ENCODE measurements at regions not wholly inside any gene's neighbourhood (a gene's known extent, or its start where the extent isn't known, plus 50 kb on each side); places are given as distances from the start of the nearest gene placed in this dataset.

- no peaks in the 10 kb centered on the region for H3K9me3 ChIP-seq (replicated peaks; ENCODE audit: insufficient read depth, low read length)
- H3K4me2 ChIP-seq (ENCODE audit: low read depth, low read length), result no peak overlapping the region
- no peak overlapping the region for H3K27ac ChIP-seq (ENCODE audit: low read length)
- H3K4me3 ChIP-seq (ENCODE audit: low read length), result no peak overlapping the region
- no peaks in the 10 kb centered on the region for H4K20me1 ChIP-seq (ENCODE audit: insufficient read depth, low read length)
- no peaks in the 10 kb centered on the region for H3K27me3 ChIP-seq (replicated peaks; ENCODE audit: insufficient read depth, low read length)
- H3K9ac ChIP-seq (ENCODE audit: low read length), result no peak overlapping the region
- no peaks in the 10 kb centered on the region for H3K9me2 ChIP-seq (replicated peaks; ENCODE audit: insufficient read depth, low read length)
- H2AFZ ChIP-seq (ENCODE audit: low read length), result no peak overlapping the region
- H3K4me1 ChIP-seq (ENCODE audit: low read length), result no peaks in the 10 kb centered on the region
- no peaks in the 10 kb centered on the region for H3K79me2 ChIP-seq (ENCODE audit: low read length)
- H3F3A ChIP-seq (ENCODE audit: insufficient read depth, low read length), result no peaks in the 10 kb centered on the region
- no peaks in the 10 kb centered on the region for H3K36me3 ChIP-seq (replicated peaks; ENCODE audit: insufficient read depth, low read length)
- no peak for DNase-seq
- TF ChIP-seq CTCF (IDR thresholded peaks at IDR 0.05; ENCODE audit: low read length) (no peak), EZH2phosphoT487 (IDR thresholded peaks at IDR 0.05; ENCODE audit: low read length) (no peak), EZH2 (optimal IDR thresholded peaks at IDR 0.05; ENCODE audit: low read depth, low read length) (no peak)
These were observed 214.2 kb upstream of the BMPER start for GRCh38 chr7:33691180-33691579.

- H3K4me1 ChIP-seq (ENCODE audit: low read length), result no peaks in the 10 kb centered on the region
- TF ChIP-seq EZH2 (optimal IDR thresholded peaks at IDR 0.05; ENCODE audit: low read depth, low read length), result no peak
- no peak for TF ChIP-seq EZH2phosphoT487 (IDR thresholded peaks at IDR 0.05; ENCODE audit: low read length)
- TF ChIP-seq CTCF (IDR thresholded peaks at IDR 0.05; ENCODE audit: low read length), result no peak
- no peaks in the 10 kb centered on the region for H3K27me3 ChIP-seq (replicated peaks; ENCODE audit: insufficient read depth, low read length)
- no peaks in the 10 kb centered on the region for H3F3A ChIP-seq (ENCODE audit: insufficient read depth, low read length)
- no peaks in the 10 kb centered on the region for H3K9me3 ChIP-seq (replicated peaks; ENCODE audit: insufficient read depth, low read length)
- no peak overlapping the region for H3K27ac ChIP-seq (ENCODE audit: low read length)
- no peaks in the 10 kb centered on the region for H3K79me2 ChIP-seq (ENCODE audit: low read length)
- H3K4me2 ChIP-seq (ENCODE audit: low read depth, low read length), result no peak overlapping the region
- no peaks in the 10 kb centered on the region for H3K9me2 ChIP-seq (replicated peaks; ENCODE audit: insufficient read depth, low read length)
- no peak for DNase-seq
- H3K4me3 ChIP-seq (ENCODE audit: low read length), result no peak overlapping the region
- no peaks in the 10 kb centered on the region for H4K20me1 ChIP-seq (ENCODE audit: insufficient read depth, low read length)
- no peak overlapping the region for H2AFZ ChIP-seq (ENCODE audit: low read length)
- no peaks in the 10 kb centered on the region for H3K36me3 ChIP-seq (replicated peaks; ENCODE audit: insufficient read depth, low read length)
- no peak overlapping the region for H3K9ac ChIP-seq (ENCODE audit: low read length)
These were observed 212.4 kb upstream of the BMPER start for GRCh38 chr7:33692956-33693355.

- H3K79me2 ChIP-seq (ENCODE audit: low read length), result no peaks in the 10 kb centered on the region
- no peak overlapping the region for H2AFZ ChIP-seq (ENCODE audit: low read length)
- no peak for TF ChIP-seq EZH2phosphoT487 (IDR thresholded peaks at IDR 0.05; ENCODE audit: low read length)
- no peak for TF ChIP-seq EZH2 (optimal IDR thresholded peaks at IDR 0.05; ENCODE audit: low read depth, low read length)
- no peak for TF ChIP-seq CTCF (IDR thresholded peaks at IDR 0.05; ENCODE audit: low read length)
- no peak for DNase-seq
- no peak overlapping the region for H3K4me2 ChIP-seq (ENCODE audit: low read depth, low read length)
- H3K36me3 ChIP-seq (replicated peaks; ENCODE audit: insufficient read depth, low read length), result no peaks in the 10 kb centered on the region
- no peaks in the 10 kb centered on the region for H3K27me3 ChIP-seq (replicated peaks; ENCODE audit: insufficient read depth, low read length)
- no peaks in the 10 kb centered on the region for H4K20me1 ChIP-seq (ENCODE audit: insufficient read depth, low read length)
- H3K9me2 ChIP-seq (replicated peaks; ENCODE audit: insufficient read depth, low read length), result no peaks in the 10 kb centered on the region
- no peak overlapping the region for H3K9ac ChIP-seq (ENCODE audit: low read length)
- H3K4me1 ChIP-seq (ENCODE audit: low read length), result no peaks in the 10 kb centered on the region
- no peak overlapping the region for H3K4me3 ChIP-seq (ENCODE audit: low read length)
- H3K27ac ChIP-seq (ENCODE audit: low read length), result no peak overlapping the region
- H3F3A ChIP-seq (ENCODE audit: insufficient read depth, low read length), result no peaks in the 10 kb centered on the region
- H3K9me3 ChIP-seq (replicated peaks; ENCODE audit: insufficient read depth, low read length), result no peaks in the 10 kb centered on the region
These were observed 211.3 kb upstream of the BMPER start for GRCh38 chr7:33694006-33694405.

Data from MM.1S (cell line).